Dermis microvascular lymphatic vessel endothelial cell (primary cell): ENCODE measurements at regions not wholly inside any gene's neighbourhood (a gene's known extent, or its start where the extent isn't known, plus 50 kb on each side); places are given as distances from the start of the nearest gene placed in this dataset.

Experiments
- DNase-seq, 2 donors: peaks; one replicate each; pipeline versions ENCODE4 v3.0.0 to v3.0.0-alpha.2; 2010; ENCODE audit warnings: low read depth in 2 of 2

GRCh38 chr6:22926790-22927354 is 357.5 kb downstream of the HDGFL1 start:
- DNase-seq: peak in 1 of 2 donors; percentile 65

DNA sequence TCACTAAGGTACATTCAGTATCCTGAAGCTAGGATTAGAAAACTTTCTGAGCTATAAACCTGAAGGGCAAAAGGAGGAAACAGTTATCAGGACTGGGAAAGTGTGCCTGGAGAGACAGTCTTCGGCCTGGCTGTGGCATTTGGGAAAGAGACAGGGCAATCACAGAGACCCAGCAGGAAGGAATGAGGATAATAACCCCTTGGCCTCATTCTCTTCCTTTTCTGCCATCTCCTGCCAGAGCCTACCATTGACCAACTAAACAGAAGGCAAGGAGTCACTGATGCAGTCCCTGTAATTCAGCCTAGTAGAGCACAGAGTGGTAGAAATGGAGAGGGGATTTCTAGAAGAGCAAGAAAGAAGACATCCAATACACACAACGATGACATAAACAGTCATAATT is 359.4 kb downstream of the HDGFL1 start:
- peak in 1 of 2 donors; percentile 3 for DNase-seq

DNA sequence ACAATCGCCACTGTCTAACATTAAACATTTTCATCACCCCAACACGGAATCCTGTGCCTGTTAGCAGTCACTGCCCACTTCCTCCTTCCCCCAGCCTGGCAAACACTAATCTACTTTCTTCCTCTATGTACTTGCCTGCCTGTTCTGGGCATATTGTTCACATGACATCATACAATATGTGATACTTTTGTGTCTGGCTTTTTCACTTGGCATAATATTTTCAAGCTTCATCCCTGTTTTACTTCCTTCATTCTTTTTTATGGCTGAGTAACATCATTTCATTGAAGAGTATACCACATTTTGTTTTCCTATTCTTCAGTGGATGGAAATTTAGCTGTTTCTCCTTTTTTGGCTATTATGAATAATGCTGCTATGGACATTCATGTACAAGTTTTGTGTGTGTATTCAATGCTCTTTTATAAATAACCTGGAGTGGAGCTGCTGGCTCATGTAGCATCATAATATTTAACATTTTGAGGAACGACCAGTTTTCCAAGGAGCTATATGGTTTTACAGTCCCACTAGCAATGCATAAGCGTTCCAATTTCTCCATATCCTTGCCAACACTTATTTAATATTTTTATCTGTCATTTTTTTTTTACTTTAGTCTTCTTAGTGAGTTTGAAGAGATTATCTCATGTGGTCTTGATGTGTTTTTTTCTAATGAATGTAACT is 360.1 kb downstream of the HDGFL1 start:
- peak in 1 of 2 donors; percentile 46 for DNase-seq

GRCh38 chr6:22940581-22941290 is 371.4 kb downstream of the HDGFL1 start:
- DNase-seq: no peak

- no peak for DNase-seq
Observed at GRCh38 chr6:22942403-22942802, 373.0 kb downstream of the HDGFL1 start.

GRCh38 chr6:22943327-22943726 is 374.0 kb downstream of the HDGFL1 start:
- no peak for DNase-seq

DNA sequence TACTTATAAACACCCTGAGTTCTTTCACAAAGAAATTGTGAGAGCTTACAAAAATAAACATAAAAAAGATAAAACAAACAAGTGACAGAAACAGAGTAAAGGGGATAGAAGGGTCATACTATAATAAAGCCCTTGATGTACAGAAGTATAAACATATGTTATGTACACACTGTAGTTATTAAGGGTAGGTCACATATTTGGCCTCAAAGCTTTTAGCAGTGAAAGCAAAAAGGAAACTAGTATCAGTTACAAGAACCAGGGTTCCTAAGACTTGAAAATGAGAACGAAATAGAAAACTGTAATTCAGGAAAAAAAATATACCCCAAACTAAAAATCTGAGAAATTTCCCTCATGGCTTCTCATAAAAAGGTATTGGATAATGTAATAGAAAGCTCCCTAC is 380.6 kb downstream of the HDGFL1 start:
- DNase-seq: no peak

DNA sequence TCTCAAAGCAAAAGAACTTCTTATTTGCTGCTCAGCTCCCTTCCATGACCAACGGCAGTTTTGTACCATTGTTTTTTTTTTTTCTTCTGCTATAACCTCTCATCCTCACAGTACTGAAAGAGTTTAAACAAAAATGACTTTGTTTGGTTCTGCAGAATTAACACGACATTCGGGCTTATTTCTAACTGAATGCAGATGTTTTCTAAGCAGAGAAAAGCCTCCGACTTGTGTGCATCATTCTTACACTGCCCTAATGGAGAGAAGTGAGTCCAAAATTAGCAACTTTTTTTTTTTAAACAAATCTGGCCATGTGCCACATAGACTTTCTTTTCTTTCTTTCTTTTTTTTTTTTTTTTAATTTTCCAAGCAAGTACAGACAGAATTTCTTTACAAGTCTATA is 382.7 kb downstream of the HDGFL1 start:
- DNase-seq: no peak

DNA sequence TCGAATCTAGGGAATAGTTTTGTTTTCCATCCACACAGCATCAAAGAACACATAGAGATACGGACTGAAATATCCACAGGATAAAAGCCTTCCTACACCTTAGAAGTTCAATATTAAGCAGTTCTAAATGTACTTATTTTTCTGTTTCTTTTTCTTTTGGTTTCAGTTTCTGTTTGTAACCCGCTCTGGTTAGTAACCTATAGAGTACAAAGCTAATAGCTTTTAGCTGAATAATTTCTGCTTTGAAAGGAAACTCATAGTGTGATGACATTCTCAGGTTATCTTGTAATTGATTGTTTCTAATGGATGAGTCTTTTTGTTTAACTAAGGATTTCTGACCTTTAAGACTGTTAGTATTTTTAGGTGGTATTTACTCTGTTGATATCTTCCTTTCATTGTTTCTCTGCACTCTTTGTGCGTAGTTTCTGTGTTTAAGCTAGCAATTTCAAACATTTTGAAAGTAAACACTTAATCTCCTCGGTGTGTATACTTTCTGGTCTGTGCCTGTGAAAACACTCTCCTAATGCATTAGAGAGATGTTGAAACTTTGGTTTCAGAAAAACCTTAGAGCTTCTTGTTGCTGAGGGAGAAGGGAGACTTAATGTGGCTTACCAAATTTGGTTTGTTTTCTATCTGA is 385.5 kb downstream of the HDGFL1 start:
- DNase-seq: peak; percentile 9 to 17

DNA sequence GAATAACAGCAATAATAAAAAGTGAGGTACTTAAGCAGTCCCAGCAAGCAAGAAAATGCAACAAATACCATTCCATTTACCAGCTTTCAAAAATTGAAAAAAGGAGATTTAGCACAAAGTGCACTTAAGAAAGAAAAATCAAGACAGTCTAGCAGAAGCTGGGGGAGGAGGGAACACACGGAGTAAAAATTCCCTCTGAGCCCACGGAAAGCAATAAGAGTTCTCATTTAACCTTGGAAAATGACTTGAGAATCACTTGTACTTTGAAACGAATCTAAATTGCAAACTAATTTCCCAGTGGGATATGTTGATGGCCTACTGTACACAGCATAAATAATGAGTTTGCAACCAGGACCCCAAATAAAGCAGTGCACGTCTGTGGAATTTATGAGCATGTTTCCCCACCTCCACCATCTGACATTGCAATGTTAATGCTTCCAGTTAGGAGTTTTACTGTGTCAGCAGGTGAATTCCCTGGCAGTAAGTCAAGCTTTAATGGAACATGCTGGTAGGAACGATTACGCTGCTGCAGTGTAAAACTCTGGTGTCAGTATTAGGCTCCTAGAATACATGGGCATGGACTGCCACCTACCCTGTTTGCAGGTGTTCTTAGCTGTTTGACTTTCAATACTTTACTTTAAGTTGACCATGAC is 386.8 kb downstream of the HDGFL1 start:
- DNase-seq: peak; percentile 36 to 90

GRCh38 chr6:22958677-22959076 is 389.3 kb downstream of the HDGFL1 start:
- DNase-seq: no peak

DNA sequence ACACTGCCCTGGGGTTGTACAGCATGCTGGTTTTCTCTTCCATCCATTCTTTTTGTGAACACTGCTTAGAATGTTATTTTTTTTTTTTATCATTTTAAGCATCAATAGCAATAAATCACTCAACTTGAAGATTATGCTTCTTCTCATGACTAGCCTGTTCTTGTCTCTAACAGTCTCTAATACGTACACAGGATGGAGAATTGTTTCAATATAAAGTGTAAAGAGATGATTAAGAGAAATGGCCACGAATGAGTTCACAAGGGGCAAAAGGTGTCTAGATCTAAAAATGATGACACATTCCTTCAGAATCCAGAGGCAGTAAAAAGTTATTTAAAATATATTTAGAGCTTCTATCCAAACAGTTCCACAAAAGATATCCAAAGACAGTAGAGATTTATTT is 390.2 kb downstream of the HDGFL1 start:
- no peak for DNase-seq

- DNase-seq: no peak
Observed at GRCh38 chr6:22964334-22964733, 395.0 kb downstream of the HDGFL1 start.

- DNase-seq: no peak
Observed at GRCh38 chr6:22965889-22966288, 396.5 kb downstream of the HDGFL1 start.

DNA sequence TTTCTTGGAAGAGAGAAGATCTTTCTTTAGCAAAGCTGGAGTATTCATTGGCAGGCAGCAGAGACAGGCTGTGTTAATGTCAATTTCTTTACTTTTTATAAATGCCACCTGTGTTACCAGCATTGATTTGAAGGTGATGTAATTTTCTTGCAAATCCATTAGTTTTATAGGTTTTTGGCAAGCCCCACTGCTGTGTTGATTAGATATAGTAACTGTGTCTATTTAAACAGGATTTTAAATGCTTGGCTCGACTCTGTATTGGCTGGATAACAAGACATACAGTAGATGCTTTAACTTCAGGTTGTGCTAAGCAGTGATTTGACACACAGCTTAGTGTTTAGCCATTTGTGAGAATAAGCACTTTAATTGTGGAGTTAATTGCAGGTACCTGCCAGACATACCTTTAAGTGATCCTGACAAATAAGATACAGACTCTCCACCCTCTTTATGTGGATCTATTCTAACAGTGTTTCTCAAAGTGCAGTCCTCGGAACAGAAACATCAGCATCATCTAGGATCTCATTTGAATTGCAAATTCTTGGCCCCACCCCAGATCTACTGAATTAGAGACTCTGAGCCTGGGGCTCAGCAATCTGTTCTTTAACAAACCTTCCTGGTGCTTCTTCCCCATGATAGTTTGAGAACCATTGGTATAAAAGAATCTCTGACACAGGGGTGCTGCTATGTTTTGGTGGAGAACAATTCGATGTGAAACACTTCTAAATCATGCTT is 397.5 kb downstream of the HDGFL1 start:
- no peak for DNase-seq

GRCh38 chr6:22970004-22970403 is 400.6 kb downstream of the HDGFL1 start:
- no peak for DNase-seq

DNA sequence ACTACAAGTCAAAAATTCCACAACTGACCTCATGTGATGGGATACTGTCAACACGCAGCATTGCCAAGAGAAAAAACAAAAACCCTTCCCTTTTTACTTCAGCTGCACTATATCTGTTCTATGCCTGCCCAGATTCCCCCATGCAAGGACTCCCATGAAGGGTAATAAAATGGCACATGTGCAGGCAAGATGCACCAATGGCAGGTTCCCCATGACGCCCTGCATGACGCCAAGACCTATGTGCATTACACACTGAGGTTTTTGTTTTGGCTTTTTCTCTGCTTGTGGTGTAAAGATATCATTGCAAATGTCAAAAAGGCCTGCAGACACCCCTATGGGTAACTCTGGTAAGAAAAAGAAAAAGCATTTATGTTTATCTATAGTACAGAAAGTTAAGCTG is 403.4 kb downstream of the HDGFL1 start:
- DNase-seq: no peak

DNA sequence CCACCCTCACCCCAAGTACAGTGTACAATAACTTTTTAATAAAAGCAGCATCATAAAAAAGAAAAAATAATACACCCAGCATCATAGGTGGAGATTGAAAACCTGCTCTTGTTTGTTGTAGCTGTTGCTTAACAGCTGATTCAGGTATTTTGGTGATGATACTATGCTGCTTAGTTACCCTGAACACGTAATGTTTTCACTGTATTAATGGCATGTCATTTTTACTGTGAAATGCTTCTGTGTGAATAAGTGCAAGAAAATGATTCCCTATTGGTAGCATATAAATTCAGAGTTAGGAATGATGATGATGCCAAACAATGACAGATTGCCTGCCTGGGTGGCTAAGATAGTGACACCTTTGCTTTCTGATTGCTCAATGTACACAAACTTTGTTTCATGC is 405.7 kb downstream of the HDGFL1 start:
- no peak for DNase-seq

- DNase-seq: no peak
Observed at GRCh38 chr6:22980446-22980845, 411.1 kb downstream of the HDGFL1 start.

DNA sequence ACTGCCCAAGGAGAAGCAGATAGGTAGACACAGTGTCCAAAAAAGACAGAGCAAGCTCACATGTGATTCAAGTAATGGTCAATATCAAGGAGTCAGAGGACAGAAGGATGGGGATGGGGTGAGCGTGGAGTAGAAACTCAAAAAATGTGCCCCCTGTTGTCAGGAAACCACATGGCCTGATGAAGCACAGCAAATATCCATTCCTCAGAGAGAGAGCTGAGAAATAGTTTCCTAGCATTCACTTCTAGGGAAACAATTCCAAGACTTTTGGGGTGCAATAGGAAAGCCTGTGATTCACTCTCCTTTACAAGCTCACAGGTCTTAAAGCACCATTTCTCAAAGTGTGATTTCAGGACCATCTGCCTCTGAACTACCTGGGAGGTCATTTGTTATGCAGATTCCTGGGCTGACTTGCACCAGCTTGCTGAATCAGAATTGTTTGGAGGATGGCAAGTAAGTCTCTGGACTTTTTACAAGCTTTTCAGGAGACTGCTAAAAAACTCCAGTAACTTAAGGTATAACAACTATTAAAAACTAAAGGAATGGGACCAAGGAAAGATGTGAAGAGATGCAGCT is 432.8 kb downstream of the HDGFL1 start:
- DNase-seq: no peak
